ENCODE measurements at regions not wholly inside any gene's neighbourhood (a gene's known extent, or its start where the extent isn't known, plus 50 kb on each side); places are given as distances from the start of the nearest gene placed in this dataset.

- TF ChIP-seq TEAD4 (IDR thresholded peaks at IDR 0.05) (no peak), REST (IDR thresholded peaks at IDR 0.05; ENCODE audit: low read depth) (no peak), EP300 (IDR thresholded peaks at IDR 0.05; ENCODE audit: borderline replicate concordance) (no peak), EGR1 (IDR thresholded peaks at IDR 0.05) (no peak), MAX (IDR thresholded peaks at IDR 0.05) (no peak), FOXM1 (IDR thresholded peaks at IDR 0.05; ENCODE audit: borderline replicate concordance, low read depth) (no peak), YY1 (IDR thresholded peaks at IDR 0.05; ENCODE audit: low read depth) (no peak)
These were observed 286.9 kb upstream of the ADGRL2 start for GRCh38 chr1:81513796-81514354.

- TF ChIP-seq EGR1 (IDR thresholded peaks at IDR 0.05) (no peak), FOXM1 (IDR thresholded peaks at IDR 0.05; ENCODE audit: borderline replicate concordance, low read depth) (no peak), YY1 (IDR thresholded peaks at IDR 0.05; ENCODE audit: low read depth) (no peak), ZBTB7A (IDR thresholded peaks at IDR 0.05; ENCODE audit: low read depth) (no peak), CEBPB (IDR thresholded peaks at IDR 0.05) (no peak), TAF1 (IDR thresholded peaks at IDR 0.05; ENCODE audit: low read depth) (no peak), MAX (IDR thresholded peaks at IDR 0.05) (no peak), USF1 (IDR thresholded peaks at IDR 0.05) (no peak), TCF12 (IDR thresholded peaks at IDR 0.05; ENCODE audit: low read depth) (no peak), CREB1 (IDR thresholded peaks at IDR 0.05; ENCODE audit: low read depth) (no peak)
These were observed 288.3 kb upstream of the ADGRL2 start for GRCh38 chr1:81512252-81513003.

GRCh38 chr1:81511281-81511680 is 289.5 kb upstream of the ADGRL2 start:
- TF ChIP-seq REST (IDR thresholded peaks at IDR 0.05; ENCODE audit: low read depth) (no peak), FOXM1 (IDR thresholded peaks at IDR 0.05; ENCODE audit: borderline replicate concordance, low read depth) (no peak), TCF12 (IDR thresholded peaks at IDR 0.05; ENCODE audit: low read depth) (no peak), ZBTB7A (IDR thresholded peaks at IDR 0.05; ENCODE audit: low read depth) (no peak), EP300 (IDR thresholded peaks at IDR 0.05; ENCODE audit: borderline replicate concordance) (no peak), EGR1 (IDR thresholded peaks at IDR 0.05) (no peak), CEBPB (IDR thresholded peaks at IDR 0.05) (no peak), USF1 (IDR thresholded peaks at IDR 0.05) (no peak), CREB1 (IDR thresholded peaks at IDR 0.05; ENCODE audit: low read depth) (no peak), NFIC (IDR thresholded peaks at IDR 0.05) (no peak), MAX (IDR thresholded peaks at IDR 0.05) (no peak), TAF1 (IDR thresholded peaks at IDR 0.05; ENCODE audit: low read depth) (no peak), TEAD4 (IDR thresholded peaks at IDR 0.05) (no peak), YY1 (IDR thresholded peaks at IDR 0.05; ENCODE audit: low read depth) (no peak)

- TF ChIP-seq MAX (IDR thresholded peaks at IDR 0.05) (no peak), TCF12 (IDR thresholded peaks at IDR 0.05; ENCODE audit: low read depth) (no peak), CREB1 (IDR thresholded peaks at IDR 0.05; ENCODE audit: low read depth) (no peak), CEBPB (IDR thresholded peaks at IDR 0.05) (no peak), RAD21 (IDR thresholded peaks at IDR 0.05; ENCODE audit: low read depth) (no peak), USF1 (IDR thresholded peaks at IDR 0.05) (no peak), NFIC (IDR thresholded peaks at IDR 0.05) (no peak), REST (IDR thresholded peaks at IDR 0.05; ENCODE audit: low read depth) (no peak), EP300 (IDR thresholded peaks at IDR 0.05; ENCODE audit: borderline replicate concordance) (no peak), TAF1 (IDR thresholded peaks at IDR 0.05; ENCODE audit: low read depth) (no peak), FOXM1 (IDR thresholded peaks at IDR 0.05; ENCODE audit: borderline replicate concordance, low read depth) (no peak), YY1 (IDR thresholded peaks at IDR 0.05; ENCODE audit: low read depth) (no peak), ZBTB7A (IDR thresholded peaks at IDR 0.05; ENCODE audit: low read depth) (no peak), TEAD4 (IDR thresholded peaks at IDR 0.05) (no peak), EGR1 (IDR thresholded peaks at IDR 0.05) (no peak)
These were observed 290.0 kb upstream of the ADGRL2 start for GRCh38 chr1:81510701-81511100.
